WTC11 (cell line): ENCODE measurements at regions not wholly inside any gene's neighbourhood (a gene's known extent, or its start where the extent isn't known, plus 50 kb on each side); places are given as distances from the start of the nearest gene placed in this dataset.

Experiments
- ATAC-seq: fragments of 200-7000 bp; cut with Tn5 transposase; 2 replicates; pipeline ENCODE4 v1.10.0; 2021; ENCODE audit warnings: mild to moderate bottlenecking, moderate library complexity
- CTCF ChIA-PET: fragments of 300-600 bp; sonication (Branson Sonifier 250); formaldehyde crosslinking; loops from one replicate; lab custom pipeline; 2021; ENCODE audit warnings: antibody characterized with exemption; lab: Charles Lee
- POLR2A ChIA-PET: fragments of 350-600 bp; sonication (Branson Sonifier 250); formaldehyde crosslinking; loops from one replicate; lab custom pipeline; 2021; ENCODE audit warnings: antibody characterized with exemption; lab: Charles Lee
- DNase-seq: peaks from one replicate; pipeline ENCODE4 v3.0.0; 2021; ENCODE audit warnings: low spot score
- H3K27ac Mint-ChIP-seq: 2 replicates; pipeline ENCODE4 v1.8.0; 2021; ENCODE audit warnings: mixed read lengths
- H3K27me3 Mint-ChIP-seq: 2 replicates; pipeline ENCODE4 v1.8.0; 2021; ENCODE audit warnings: low read depth, mild to moderate bottlenecking, moderate library complexity, mixed read lengths
- H3K36me3 Mint-ChIP-seq: 2 replicates; pipeline ENCODE4 v1.8.0; 2021; ENCODE audit warnings: mixed read lengths
- H3K4me1 Mint-ChIP-seq: 2 replicates; pipeline ENCODE4 v1.8.0; 2022; ENCODE audit warnings: mixed read lengths
- H3K4me3 Mint-ChIP-seq: 2 replicates; pipeline ENCODE4 v1.8.0; 2021; ENCODE audit warnings: mild to moderate bottlenecking, moderate library complexity, mixed read lengths
- H3K9me3 Mint-ChIP-seq: 2 replicates; pipeline ENCODE4 v1.8.0; 2021; ENCODE audit warnings: mixed read lengths
- ATF6 ChIP-seq: sonication (generic); formaldehyde crosslinking; IDR thresholded peaks from 2 replicates; pipeline ENCODE4 v1.8.1; 2023; ENCODE audit warnings: mild to moderate bottlenecking, missing genetic modification reagents
- ELF4 ChIP-seq: sonication (generic); formaldehyde crosslinking; IDR thresholded peaks from 2 replicates; pipeline ENCODE4 v1.8.1; 2022; ENCODE audit warnings: low read depth, mild to moderate bottlenecking, moderate library complexity, missing genetic modification reagents
- JAZF1 ChIP-seq: fragments of 250-450 bp; sonication (Bioruptor Pico); IDR thresholded peaks from 2 replicates; pipeline ENCODE4 v1.9.0; 2021; ENCODE audit warnings: moderate library complexity, mild to moderate bottlenecking, inconsistent platforms
- MLX ChIP-seq: sonication (generic); formaldehyde crosslinking; IDR thresholded peaks from 2 replicates; pipeline ENCODE4 v1.8.1; 2023; ENCODE audit warnings: mild to moderate bottlenecking, missing genetic modification reagents, moderate library complexity
- MYBL2 ChIP-seq: sonication (generic); formaldehyde crosslinking; IDR thresholded peaks from 2 replicates; pipeline ENCODE4 v1.8.1; 2023; ENCODE audit warnings: mild to moderate bottlenecking, moderate library complexity, missing genetic modification reagents
- NR2C2 ChIP-seq: sonication (generic); formaldehyde crosslinking; IDR thresholded peaks from 2 replicates; pipeline ENCODE4 v1.8.0; 2022; ENCODE audit warnings: mild to moderate bottlenecking, missing genetic modification reagents
- PRDM15 ChIP-seq: sonication (generic); formaldehyde crosslinking; IDR thresholded peaks from 2 replicates; pipeline ENCODE4 v1.8.0; 2022; ENCODE audit warnings: missing genetic modification reagents
- RELA ChIP-seq: sonication (generic); formaldehyde crosslinking; IDR thresholded peaks from 2 replicates; pipeline ENCODE4 v1.8.1; 2022; ENCODE audit warnings: missing genetic modification reagents, mild to moderate bottlenecking, borderline replicate concordance
- RORB ChIP-seq: fragments of 250-450 bp; sonication (Bioruptor Pico); IDR thresholded peaks from 2 replicates; pipeline ENCODE4 v1.9.0; 2021; ENCODE audit warnings: mild to moderate bottlenecking
- SMAD3 ChIP-seq: sonication (generic); formaldehyde crosslinking; IDR thresholded peaks from 2 replicates; pipeline ENCODE4 v1.8.0; 2022; ENCODE audit warnings: missing genetic modification reagents, mild to moderate bottlenecking, borderline replicate concordance
- STAT6 ChIP-seq: sonication (generic); formaldehyde crosslinking; conservative IDR thresholded peaks from 2 replicates; pipeline ENCODE4 v1.8.1; 2023; ENCODE audit warnings: mild to moderate bottlenecking, low read depth, missing genetic modification reagents, moderate library complexity
- ZNF121 ChIP-seq: sonication (generic); formaldehyde crosslinking; IDR thresholded peaks from 2 replicates; pipeline ENCODE4 v1.8.0; 2023; ENCODE audit warnings: missing genetic modification reagents
- ZNF425 ChIP-seq: fragments of 250-450 bp; sonication (Bioruptor Pico); conservative IDR thresholded peaks from 2 replicates; pipeline ENCODE4 v1.9.0; 2021; ENCODE audit warnings: mild to moderate bottlenecking
- ZNF512 ChIP-seq: sonication (generic); formaldehyde crosslinking; IDR thresholded peaks from 2 replicates; pipeline ENCODE4 v1.8.1; 2022; ENCODE audit warnings: missing genetic modification reagents, borderline replicate concordance
- ZSCAN18 ChIP-seq: fragments of 250-450 bp; sonication (Bioruptor Pico); IDR thresholded peaks from 2 replicates; pipeline ENCODE4 v2.1.2; 2022; ENCODE audit warnings: mild to moderate bottlenecking, moderate library complexity

- 0 out of 2 replicates have a peak, but pooled peaks cover 3% of the 10 kb centered on the region for H3K36me3 Mint-ChIP-seq
- H3K9me3 Mint-ChIP-seq: peaks cover 14% of the 10 kb centered on the region
- ATAC-seq: no peak
- H3K4me1 Mint-ChIP-seq: 0 out of 2 replicates have a peak, but pooled peaks cover 8% of the 10 kb centered on the region
- no peaks in the 10 kb centered on the region for H3K27me3 Mint-ChIP-seq
- POLR2A ChIA-PET: no interaction called here
- H3K27ac Mint-ChIP-seq: no peak overlapping the region
- TF ChIP-seq ZNF512 (CRISPR knock-in tag): no peak
- no peak for TF ChIP-seq NR2C2 (CRISPR knock-in tag)
- no peak for TF ChIP-seq ZNF425 (CRISPR knock-in tag)
- no peak for TF ChIP-seq SMAD3 (CRISPR knock-in tag)
- no peak for TF ChIP-seq MYBL2 (CRISPR knock-in tag)
- no peak for TF ChIP-seq ZNF121
- no peak for TF ChIP-seq MLX (CRISPR knock-in tag)
- TF ChIP-seq ZSCAN18 (CRISPR knock-in tag): no peak
- no peak for TF ChIP-seq ATF6
- TF ChIP-seq RORB (CRISPR knock-in tag): no peak
- TF ChIP-seq STAT6 (CRISPR knock-in tag): no peak
- TF ChIP-seq RELA (CRISPR knock-in tag): no peak
- TF ChIP-seq PRDM15 (CRISPR knock-in tag): no peak
- no peak for TF ChIP-seq ELF4
- TF ChIP-seq JAZF1 (CRISPR knock-in tag): no peak
- CTCF ChIA-PET: no interaction called here
- DNase-seq: no peak
- no peak overlapping the region for H3K4me3 Mint-ChIP-seq
Observed at GRCh38 chr5:73355108-73355507, 93.5 kb downstream of the FOXD1 start.
